GM12874 (cell line): ENCODE measurements at regions not wholly inside any gene's neighbourhood (a gene's known extent, or its start where the extent isn't known, plus 50 kb on each side); places are given as distances from the start of the nearest gene placed in this dataset.

ENCODE experiments used
- CTCF ChIP-seq: IDR thresholded peaks from 2 replicates; pipeline ENCODE4 v1.5.1; 2011; ENCODE audit warnings: low read depth, mild to moderate bottlenecking, control low read depth, low read length, moderate library complexity; ENCODE audit not compliant: insufficient read depth

GRCh38 chr4:79574741-79575451 lies 166.9 kb upstream of the GK2 start:
- no peak for TF ChIP-seq CTCF

DNA sequence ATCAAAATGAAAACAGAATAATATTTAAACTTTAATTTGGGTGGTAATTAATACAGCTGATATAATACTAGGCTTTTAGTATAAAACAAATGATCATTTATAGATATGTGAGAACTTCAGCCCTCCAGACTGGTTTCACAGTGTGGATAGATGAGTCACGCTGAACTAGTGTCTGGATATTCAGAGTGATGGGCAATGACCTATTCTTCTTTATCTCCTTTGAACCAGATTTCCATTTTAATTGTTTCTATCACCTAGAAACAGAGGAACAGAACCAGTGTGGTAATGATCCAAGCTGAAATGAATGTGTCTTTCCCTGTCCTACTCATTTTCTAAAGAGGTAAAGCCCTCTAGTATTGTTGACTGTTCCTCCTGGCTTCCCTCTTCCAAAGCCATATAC lies 155.2 kb upstream of the GK2 start:
- no peak for TF ChIP-seq CTCF

DNA sequence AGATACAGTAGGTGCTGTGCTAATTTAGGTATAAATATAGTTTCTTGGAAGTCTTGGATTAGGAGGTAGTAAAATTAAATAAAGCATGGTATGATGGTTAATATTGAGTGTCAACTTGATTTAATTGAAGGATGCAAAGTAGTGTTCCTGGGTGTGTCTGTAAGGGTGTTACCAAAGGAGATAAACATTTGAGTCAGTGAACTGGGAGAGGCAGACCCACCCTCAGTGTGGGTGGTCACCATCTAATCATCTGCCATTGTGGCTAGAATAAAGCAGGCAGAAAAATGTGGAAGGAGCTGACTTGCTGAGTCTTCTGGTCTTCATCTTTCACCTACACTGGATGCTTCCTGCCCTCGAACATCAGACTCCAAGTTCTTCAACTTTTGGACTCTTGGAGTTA lies 153.7 kb upstream of the GK2 start:
- TF ChIP-seq CTCF: no peak

- no peak for TF ChIP-seq CTCF
These were observed 144.3 kb upstream of the GK2 start for GRCh38 chr4:79552311-79552710.

GRCh38 chr4:79551555-79551954 lies 143.5 kb upstream of the GK2 start:
- no peak for TF ChIP-seq CTCF

DNA sequence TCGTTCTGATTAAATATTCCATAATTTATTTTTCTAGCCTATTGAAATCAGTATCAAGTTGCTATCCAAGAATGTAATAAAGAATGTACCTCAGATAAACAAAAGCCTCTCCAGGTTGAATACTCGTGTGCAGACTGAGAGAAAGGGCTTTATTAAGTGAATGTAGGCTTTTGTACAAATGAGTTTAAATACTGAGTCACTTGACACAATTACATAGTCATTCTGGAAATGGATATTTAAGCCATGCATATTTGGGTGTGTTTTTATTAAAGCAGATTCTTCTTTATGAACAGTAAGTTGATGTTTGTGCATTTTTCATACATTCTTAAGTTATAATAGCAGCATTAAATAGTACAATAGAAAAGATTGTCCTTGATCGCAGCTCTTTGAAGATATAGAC lies 139.8 kb upstream of the GK2 start:
- TF ChIP-seq CTCF: no peak

DNA sequence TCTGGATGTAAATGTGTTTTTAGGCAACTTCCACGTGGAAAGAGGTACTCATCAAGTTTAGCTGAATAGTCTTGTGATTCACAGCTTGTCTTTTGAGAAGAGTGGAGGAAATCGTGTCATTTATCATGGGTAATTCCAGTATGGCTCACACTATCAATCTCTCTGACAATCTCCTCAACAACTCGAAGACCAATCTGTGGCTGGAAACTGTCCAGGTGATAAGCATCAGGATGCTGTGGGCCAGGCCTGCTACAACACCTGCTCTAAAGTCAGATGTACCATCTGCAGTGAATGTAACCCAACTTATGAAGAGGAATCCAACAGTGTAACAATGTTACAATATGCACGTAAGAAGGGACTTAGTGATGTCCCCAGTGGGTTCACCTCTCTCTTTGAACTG lies 132.1 kb upstream of the GK2 start:
- no peak for TF ChIP-seq CTCF
